ENCODE measurements at regions not wholly inside any gene's neighbourhood (a gene's known extent, or its start where the extent isn't known, plus 50 kb on each side); places are given as distances from the start of the nearest gene placed in this dataset.

DNA sequence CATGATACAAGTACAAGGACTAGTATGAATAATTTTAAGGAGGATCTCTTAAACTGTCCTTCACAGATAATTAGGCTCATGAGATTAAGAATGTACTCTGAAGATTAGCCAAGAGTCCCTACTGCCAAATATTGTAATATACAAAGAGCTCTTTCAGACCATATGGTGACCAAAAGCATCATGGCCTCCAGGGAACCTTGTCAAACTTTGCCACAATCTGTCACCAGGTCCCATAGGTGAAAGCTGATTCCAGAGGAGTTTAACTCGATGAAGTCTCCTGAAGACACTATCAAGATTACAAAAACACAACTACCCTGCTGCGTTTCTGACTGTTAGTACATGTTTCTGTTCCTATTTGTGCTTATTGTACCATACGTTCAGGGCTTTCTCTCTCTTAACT, 395.4 kb upstream of the ITGA1 start:
- DNase-seq (ENCODE audit: low read depth in 1 of 2, low spot score in 1 of 2), result no peak
- no peak overlapping the region for H3K4me3 ChIP-seq
- no peaks in the 10 kb centered on the region for H3K27me3 ChIP-seq
- H3K36me3 ChIP-seq, result no peaks in the 10 kb centered on the region
- no peaks in the 10 kb centered on the region for H3K9me3 ChIP-seq (ENCODE audit: low read depth)
- TF ChIP-seq, protein P1, sequence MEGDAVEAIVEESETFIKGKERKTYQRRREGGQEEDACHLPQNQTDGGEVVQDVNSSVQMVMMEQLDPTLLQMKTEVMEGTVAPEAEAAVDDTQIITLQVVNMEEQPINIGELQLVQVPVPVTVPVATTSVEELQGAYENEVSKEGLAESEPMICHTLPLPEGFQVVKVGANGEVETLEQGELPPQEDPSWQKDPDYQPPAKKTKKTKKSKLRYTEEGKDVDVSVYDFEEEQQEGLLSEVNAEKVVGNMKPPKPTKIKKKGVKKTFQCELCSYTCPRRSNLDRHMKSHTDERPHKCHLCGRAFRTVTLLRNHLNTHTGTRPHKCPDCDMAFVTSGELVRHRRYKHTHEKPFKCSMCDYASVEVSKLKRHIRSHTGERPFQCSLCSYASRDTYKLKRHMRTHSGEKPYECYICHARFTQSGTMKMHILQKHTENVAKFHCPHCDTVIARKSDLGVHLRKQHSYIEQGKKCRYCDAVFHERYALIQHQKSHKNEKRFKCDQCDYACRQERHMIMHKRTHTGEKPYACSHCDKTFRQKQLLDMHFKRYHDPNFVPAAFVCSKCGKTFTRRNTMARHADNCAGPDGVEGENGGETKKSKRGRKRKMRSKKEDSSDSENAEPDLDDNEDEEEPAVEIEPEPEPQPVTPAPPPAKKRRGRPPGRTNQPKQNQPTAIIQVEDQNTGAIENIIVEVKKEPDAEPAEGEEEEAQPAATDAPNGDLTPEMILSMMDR (IDR thresholded peaks at IDR 0.05; ENCODE audit: low read depth, low read length), result no peak
- no peak overlapping the region for H3K27ac ChIP-seq
- no peaks in the 10 kb centered on the region for H3K4me1 ChIP-seq (ENCODE audit: low read depth)

DNA sequence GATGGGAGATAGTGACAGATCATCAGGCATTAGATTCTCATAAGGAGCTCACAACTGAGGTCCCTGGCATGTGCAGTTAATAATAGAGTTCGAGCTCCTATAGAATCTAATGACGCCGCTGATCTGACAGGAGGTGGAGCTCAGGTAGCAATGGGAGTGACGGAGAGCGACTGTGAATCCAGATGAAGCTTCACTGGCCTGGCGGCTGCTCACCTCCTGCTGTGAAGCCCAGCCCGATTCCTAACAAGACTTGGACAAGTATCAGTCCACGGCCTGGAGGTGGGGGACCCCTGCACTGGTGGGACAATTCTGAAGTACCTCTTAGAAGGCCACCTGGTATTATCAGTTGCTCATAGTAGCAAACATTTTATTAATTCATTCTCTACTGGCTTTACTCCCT, 377.9 kb upstream of the ITGA1 start:
- no peak overlapping the region for H3K27ac ChIP-seq
- H3K4me1 ChIP-seq (ENCODE audit: low read depth), result no peaks in the 10 kb centered on the region
- H3K27me3 ChIP-seq, result no peaks in the 10 kb centered on the region
- TF ChIP-seq, protein P1 (IDR thresholded peaks at IDR 0.05; ENCODE audit: low read depth, low read length), result no peak
- DNase-seq (ENCODE audit: low read depth in 1 of 2, low spot score in 1 of 2), result no peak
- no peak overlapping the region for H3K4me3 ChIP-seq
- H3K9me3 ChIP-seq (ENCODE audit: low read depth), result no peaks in the 10 kb centered on the region
- H3K36me3 ChIP-seq, result no peaks in the 10 kb centered on the region

DNA sequence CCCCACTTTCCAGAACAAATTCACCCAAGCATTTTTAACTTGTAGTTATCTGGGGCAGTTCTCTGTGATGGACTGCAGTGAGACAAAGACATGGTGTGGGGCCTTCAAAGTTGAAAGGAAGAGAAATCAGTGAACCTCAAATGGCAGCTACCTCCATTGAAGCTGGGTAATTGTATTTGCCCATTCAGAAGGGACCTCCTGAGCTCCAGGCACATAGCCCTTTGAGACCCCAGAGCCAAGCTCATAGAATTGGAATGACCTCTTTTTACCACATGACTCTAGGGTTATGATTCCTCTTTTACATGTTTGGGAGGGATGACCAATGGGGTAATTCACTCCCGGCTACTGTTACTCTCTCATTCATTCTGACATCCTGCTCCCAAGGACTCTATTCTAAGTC, 368.4 kb upstream of the ITGA1 start:
- DNase-seq (ENCODE audit: low read depth in 1 of 2, low spot score in 1 of 2), result no peak
- no peak overlapping the region for H3K4me3 ChIP-seq
- no peaks in the 10 kb centered on the region for H3K9me3 ChIP-seq (ENCODE audit: low read depth)
- H3K27ac ChIP-seq, result no peak overlapping the region
- no peaks in the 10 kb centered on the region for H3K4me1 ChIP-seq (ENCODE audit: low read depth)
- H3K36me3 ChIP-seq, result no peaks in the 10 kb centered on the region
- TF ChIP-seq, protein P1 (IDR thresholded peaks at IDR 0.05; ENCODE audit: low read depth, low read length), result no peak
- H3K27me3 ChIP-seq, result no peaks in the 10 kb centered on the region

DNA sequence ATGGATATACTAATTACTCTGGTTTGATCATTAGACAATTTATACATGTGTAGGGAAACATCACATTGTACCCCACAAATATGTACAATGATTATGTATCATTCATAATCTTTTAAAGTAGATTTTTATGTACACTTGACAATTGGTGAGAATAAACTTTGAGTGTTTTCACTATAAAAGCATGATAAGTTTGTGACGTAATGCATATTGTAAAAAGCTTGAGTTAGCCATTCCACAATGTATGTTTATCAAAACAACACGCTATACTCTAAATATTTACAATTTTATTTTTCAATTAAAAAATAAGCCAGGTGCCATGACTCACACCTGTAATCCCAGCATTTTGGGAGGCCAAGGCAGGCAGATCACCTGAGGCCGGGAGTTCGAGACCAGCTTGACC, 360.1 kb upstream of the ITGA1 start:
- H3K27ac ChIP-seq, result no peak overlapping the region
- no peaks in the 10 kb centered on the region for H3K36me3 ChIP-seq
- TF ChIP-seq, protein P1 (IDR thresholded peaks at IDR 0.05; ENCODE audit: low read depth, low read length), result no peak
- H3K4me1 ChIP-seq (ENCODE audit: low read depth), result no peaks in the 10 kb centered on the region
- H3K9me3 ChIP-seq (ENCODE audit: low read depth), result no peaks in the 10 kb centered on the region
- no peaks in the 10 kb centered on the region for H3K27me3 ChIP-seq
- no peak overlapping the region for H3K4me3 ChIP-seq
- no peak for DNase-seq (ENCODE audit: low read depth in 1 of 2, low spot score in 1 of 2)

DNA sequence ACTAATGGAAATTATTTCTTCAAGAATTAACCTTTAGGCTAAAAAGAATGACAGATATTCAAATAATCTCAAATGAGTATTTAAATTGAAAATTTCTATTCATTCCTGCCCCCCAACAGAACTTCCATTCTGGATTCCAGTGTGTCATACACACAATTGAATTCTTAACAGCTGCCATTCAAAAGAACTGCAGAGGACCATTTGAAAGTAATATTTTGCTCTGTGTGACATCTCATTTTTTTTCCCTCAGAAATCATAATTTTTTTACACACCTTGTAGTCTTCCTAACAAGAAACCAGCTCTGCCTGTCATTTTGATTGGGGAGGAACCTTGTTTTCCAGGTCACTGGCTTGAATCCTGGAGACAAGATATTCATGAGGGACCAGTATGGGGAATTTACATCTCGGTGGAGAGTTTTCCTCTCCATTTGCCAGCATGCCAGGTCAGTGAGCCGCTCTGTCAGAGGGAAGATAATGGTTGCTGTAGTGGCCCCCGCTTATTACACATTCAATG, 358.7 kb upstream of the ITGA1 start:
- Histone ChIP-seq H3K27ac (no peak overlapping the region), H3K36me3 (no peaks in the 10 kb centered on the region), H3K9me3 (ENCODE audit: low read depth) (no peaks in the 10 kb centered on the region), H3K4me3 (no peak overlapping the region), H3K4me1 (ENCODE audit: low read depth) (no peaks in the 10 kb centered on the region), H3K27me3 (no peaks in the 10 kb centered on the region)
- TF ChIP-seq, protein P1 (IDR thresholded peaks at IDR 0.05; ENCODE audit: low read depth, low read length), result no peak
- DNase-seq (ENCODE audit: low read depth in 1 of 2, low spot score in 1 of 2), result no peak

DNA sequence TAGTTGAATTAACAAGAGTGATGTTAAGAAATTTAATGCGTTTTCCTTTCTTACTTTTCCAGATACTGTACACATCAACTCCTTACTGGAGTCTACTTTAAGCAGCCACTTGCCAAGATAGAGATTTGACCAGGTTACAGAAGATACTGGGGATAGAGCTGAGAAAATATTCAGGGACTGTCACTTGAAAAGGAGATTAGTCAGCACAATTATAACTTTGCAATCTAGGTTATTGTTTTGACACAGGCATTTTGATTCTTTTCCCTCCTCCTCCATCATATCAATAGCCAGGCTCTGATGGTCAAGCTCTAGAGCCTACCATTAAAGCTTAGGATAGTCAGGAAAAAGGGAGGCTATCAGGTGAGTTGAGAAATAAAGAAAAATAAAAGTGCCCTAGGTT, 345.9 kb upstream of the ITGA1 start:
- H3K36me3 ChIP-seq, result no peaks in the 10 kb centered on the region
- H3K27ac ChIP-seq, result no peak overlapping the region
- DNase-seq (ENCODE audit: low read depth in 1 of 2, low spot score in 1 of 2), result no peak
- no peaks in the 10 kb centered on the region for H3K9me3 ChIP-seq (ENCODE audit: low read depth)
- H3K4me3 ChIP-seq, result no peak overlapping the region
- no peaks in the 10 kb centered on the region for H3K27me3 ChIP-seq
- TF ChIP-seq, protein P1 (IDR thresholded peaks at IDR 0.05; ENCODE audit: low read depth, low read length), result no peak
- H3K4me1 ChIP-seq (ENCODE audit: low read depth), result peaks cover 3% of the 10 kb centered on the region

Data from cardiac muscle cell (in vitro differentiated cells and primary cell).